Neural cell (in vitro differentiated cells): ENCODE measurements at regions not wholly inside any gene's neighbourhood (a gene's known extent, or its start where the extent isn't known, plus 50 kb on each side); places are given as distances from the start of the nearest gene placed in this dataset.

Experiments used
- H2AFZ ChIP-seq: fragments of 200-600, 300-800 bp; sonication (generic), shearing (Covaris generic); 2 replicates; pipeline ENCODE4 v1.6.0; 2014; ENCODE audit warnings: low read depth, mild to moderate bottlenecking, antibody characterized with exemption, low read length, moderate library complexity
- H3F3A ChIP-seq: fragments of 200-600 bp; shearing (Covaris generic); 2 replicates; pipeline ENCODE4 v1.6.1; 2016; ENCODE audit warnings: mild to moderate bottlenecking, moderate library complexity, mixed read lengths, antibody characterized with exemption, low read length; ENCODE audit not compliant: insufficient read depth, poor library complexity, severe bottlenecking
- H3K27ac ChIP-seq: fragments of 200-600, 300-800 bp; sonication (generic), shearing (Covaris generic); 2 replicates; pipeline ENCODE4 v1.5.1; 2014; ENCODE audit warnings: mild to moderate bottlenecking, low read length, moderate library complexity
- H3K27me3 ChIP-seq: fragments of 300-800, 200-600 bp; sonication (generic), shearing (Covaris generic); 2 replicates; pipeline ENCODE4 v1.6.0; 2014; ENCODE audit warnings: mild to moderate bottlenecking, low read depth, low read length, moderate library complexity; ENCODE audit not compliant: insufficient read depth
- H3K36me3 ChIP-seq: fragments of 300-800, 200-600 bp; sonication (generic), shearing (Covaris generic); 2 replicates; pipeline ENCODE4 v1.5.1; 2014; ENCODE audit warnings: mild to moderate bottlenecking, antibody characterized with exemption, low read length, moderate library complexity; ENCODE audit not compliant: insufficient read depth
- H3K4me2 ChIP-seq: fragments of 300-800, 200-600 bp; sonication (generic), shearing (Covaris generic); 2 replicates; pipeline ENCODE4 v1.6.0; 2014; ENCODE audit warnings: mild to moderate bottlenecking, low read length
- H3K4me3 ChIP-seq: fragments of 300-800, 200-600 bp; sonication (generic), shearing (Covaris generic); 2 replicates; pipeline ENCODE4 v1.5.1; 2014; ENCODE audit warnings: mild to moderate bottlenecking, low read length, moderate library complexity
- H3K79me2 ChIP-seq: fragments of 200-600 bp; shearing (Covaris generic); replicated peaks from 2 replicates; pipeline ENCODE4 v1.6.0; 2014; ENCODE audit warnings: mild to moderate bottlenecking, low read length, moderate library complexity; ENCODE audit not compliant: insufficient read depth
- H3K9ac ChIP-seq: fragments of 300-800, 200-600 bp; sonication (generic), shearing (Covaris generic); 2 replicates; pipeline ENCODE4 v1.6.1; 2016; ENCODE audit warnings: mild to moderate bottlenecking, low read length, mixed read lengths
- H3K9me2 ChIP-seq: fragments of 200-600 bp; shearing (Covaris generic); 2 replicates; pipeline ENCODE4 v1.6.1; 2016; ENCODE audit warnings: mild to moderate bottlenecking, low read length, mixed read lengths; ENCODE audit not compliant: insufficient read depth
- H3K9me3 ChIP-seq: fragments of 200-600, 300-800 bp; sonication (generic), shearing (Covaris generic); 2 replicates; pipeline ENCODE4 v1.6.1; 2016; ENCODE audit warnings: mild to moderate bottlenecking, mixed run types, low read length, moderate library complexity, mixed read lengths
- H4K20me1 ChIP-seq: fragments of 200-600 bp; shearing (Covaris generic); 2 replicates; pipeline ENCODE4 v1.6.1; 2016; ENCODE audit warnings: mild to moderate bottlenecking, mixed run types; ENCODE audit not compliant: insufficient read depth
- CTCF ChIP-seq: fragments of 450-650 bp; IDR thresholded peaks from 2 replicates; pipeline ENCODE4 v1.5.1; 2014; ENCODE audit warnings: antibody characterized with exemption, mild to moderate bottlenecking, moderate library complexity; ENCODE audit not compliant: poor library complexity, severe bottlenecking
- EP300 ChIP-seq: fragments of 450-650 bp; conservative IDR thresholded peaks from 2 replicates; pipeline ENCODE4 v1.6.1; 2014; ENCODE audit warnings: antibody characterized with exemption, mild to moderate bottlenecking, moderate library complexity; ENCODE audit not compliant: poor library complexity, severe bottlenecking
- EZH2 ChIP-seq: fragments of 200-600, 300-800 bp; shearing (Covaris generic), sonication (generic); IDR thresholded peaks from 2 replicates; pipeline ENCODE4 v1.6.1; 2014; ENCODE audit warnings: antibody characterized with exemption, low read length, borderline replicate concordance, mild to moderate bottlenecking; ENCODE audit not compliant: insufficient read depth, poor library complexity, severe bottlenecking
- MXI1 ChIP-seq: fragments of 450-650 bp; conservative IDR thresholded peaks from 2 replicates; pipeline ENCODE4 v1.6.1; 2014; ENCODE audit warnings: antibody characterized with exemption, mild to moderate bottlenecking; ENCODE audit not compliant: poor library complexity, severe bottlenecking
- POLR2AphosphoS5 ChIP-seq: IDR thresholded peaks from 2 replicates; pipeline ENCODE4 v1.6.1; 2012
- RAD21 ChIP-seq: fragments of 450-650 bp; conservative IDR thresholded peaks from 2 replicates; pipeline ENCODE4 v1.6.1; 2014; ENCODE audit warnings: antibody characterized with exemption, mild to moderate bottlenecking, moderate library complexity
- REST ChIP-seq: IDR thresholded peaks from 2 replicates; pipeline ENCODE4 v1.6.1; 2012; ENCODE audit warnings: borderline replicate concordance
- SMC3 ChIP-seq: fragments of 450-650 bp; conservative IDR thresholded peaks from 2 replicates; pipeline ENCODE4 v1.6.1; 2014; ENCODE audit warnings: antibody characterized with exemption, mild to moderate bottlenecking, moderate library complexity; ENCODE audit not compliant: poor library complexity
- TAF1 ChIP-seq: IDR thresholded peaks from 2 replicates; pipeline ENCODE4 v1.6.1; 2012; ENCODE audit warnings: low read depth

GRCh38 chr5:18197734-18198133 is 563.5 kb downstream of the TAF11L14 start (continued):
- no peak for TF ChIP-seq REST

- Histone ChIP-seq H3K9me2 (no peaks in the 10 kb centered on the region), H3K9me3 (peaks cover 11% of the 10 kb centered on the region), H4K20me1 (no peaks in the 10 kb centered on the region), H3F3A (no peaks in the 10 kb centered on the region), H3K79me2 (no peaks in the 10 kb centered on the region), H3K4me3 (no peak overlapping the region), H3K4me2 (no peak overlapping the region), H3K27ac (no peak overlapping the region), H2AFZ (no peak overlapping the region), H3K9ac (no peak overlapping the region), H3K27me3 (no peaks in the 10 kb centered on the region), H3K36me3 (no peaks in the 10 kb centered on the region)
- TF ChIP-seq REST (no peak), RAD21 (no peak), TAF1 (no peak), CTCF (no peak), POLR2AphosphoS5 (no peak), MXI1 (no peak), EP300 (no peak), EZH2 (no peak), SMC3 (no peak)
These were observed 567.9 kb downstream of the TAF11L14 start for GRCh38 chr5:18202164-18202563.
